ENCODE measurements at regions not wholly inside any gene's neighbourhood (a gene's known extent, or its start where the extent isn't known, plus 50 kb on each side); places are given as distances from the start of the nearest gene placed in this dataset.
"Not testable (repeated sequence)": the region's sequence is repeated elsewhere in the genome, so short reads cannot be mapped to it uniquely, and the experiment has no call there.

GRCh38 chr2:77768508-77768907 lies 246.3 kb upstream of the LRRTM4 start:
- Histone ChIP-seq H3K27ac (replicated peaks; ENCODE audit: low read length) (no peak overlapping the region), H3K9me3 (replicated peaks in 1 of 2; ENCODE audit: control insufficient read depth in 2 of 2, insufficient read depth in 1 of 2, low read depth in 1 of 2, low read length in 2 of 2) (no peaks in the 10 kb centered on the region), H3K27me3 (ENCODE audit: control insufficient read depth in 3 of 3, insufficient read depth in 3 of 3, low read depth in 1 of 3, low read length in 3 of 3) (no peaks in the 10 kb centered on the region), H4K8ac (ENCODE audit: low read depth, low read length) (no peak overlapping the region), H3K4me3 (ENCODE audit: low read length in 2 of 2) (no peak overlapping the region), H3K18ac (ENCODE audit: low read length) (peak overlapping the region; percentile 6), H2BK120ac (ENCODE audit: low read depth, low read length) (no peak overlapping the region), H2AFZ (ENCODE audit: low read length) (no peak overlapping the region), H3K23ac (ENCODE audit: low read depth, low read length, poor library complexity) (no peak overlapping the region), H2AK5ac (ENCODE audit: low read depth, low read length) (no peak overlapping the region), H3K79me1 (ENCODE audit: low read depth, low read length) (no peaks in the 10 kb centered on the region), H3K9ac (ENCODE audit: low read depth, low read length, poor library complexity) (no peak overlapping the region), H3K14ac (ENCODE audit: low read length) (no peak overlapping the region), H3K4me2 (ENCODE audit: insufficient read depth, low read length, poor library complexity, severe bottlenecking) (no peak overlapping the region), H3K4me1 (ENCODE audit: control insufficient read depth in 2 of 2, insufficient read depth in 1 of 2, low read depth in 1 of 2, low read length in 2 of 2) (no peaks in the 10 kb centered on the region), H3K4ac (ENCODE audit: low read length) (no peak overlapping the region), H2BK15ac (ENCODE audit: low read length) (no peak overlapping the region), H2BK5ac (ENCODE audit: low read length) (no peak overlapping the region), H2BK12ac (ENCODE audit: low read length) (no peak overlapping the region), H3K36me3 (replicated peaks in 1 of 2; ENCODE audit: control insufficient read depth in 2 of 2, insufficient read depth in 2 of 2, low read length in 2 of 2) (no peaks in the 10 kb centered on the region), H4K91ac (ENCODE audit: low read depth, low read length, poor library complexity) (no peak overlapping the region)
- DNase-seq (ENCODE audit: low spot score), result no peak
- WGBS, 2 donors (ENCODE audit: extremely low coverage in 2 of 2, insufficient read length in 2 of 2, insufficient replicate concordance in 1 of 2), result no CpG with 5 or more reads among the region's 3 CpGs

GRCh38 chr2:77778917-77779316 lies 256.7 kb upstream of the LRRTM4 start:
- no peak overlapping the region for H3K14ac ChIP-seq (ENCODE audit: low read length)
- H3K9ac ChIP-seq (ENCODE audit: low read depth, low read length, poor library complexity), result no peak overlapping the region
- peaks cover 0 to 4% of the 10 kb centered on the region in 2 donors for H3K4me1 ChIP-seq (ENCODE audit: control insufficient read depth in 2 of 2, insufficient read depth in 1 of 2, low read depth in 1 of 2, low read length in 2 of 2)
- no peak overlapping the region for H3K27ac ChIP-seq (replicated peaks; ENCODE audit: low read length)
- peaks cover 0 to 2% of the 10 kb centered on the region in 2 donors for H3K9me3 ChIP-seq (replicated peaks in 1 of 2; ENCODE audit: control insufficient read depth in 2 of 2, insufficient read depth in 1 of 2, low read depth in 1 of 2, low read length in 2 of 2)
- H3K27me3 ChIP-seq (ENCODE audit: control insufficient read depth in 3 of 3, insufficient read depth in 3 of 3, low read depth in 1 of 3, low read length in 3 of 3), result no peaks in the 10 kb centered on the region
- H4K91ac ChIP-seq (ENCODE audit: low read depth, low read length, poor library complexity), result no peak overlapping the region
- H2AK5ac ChIP-seq (ENCODE audit: low read depth, low read length), result no peak overlapping the region
- no peak overlapping the region for H2AFZ ChIP-seq (ENCODE audit: low read length)
- no peak overlapping the region for H3K4ac ChIP-seq (ENCODE audit: low read length)
- no peak overlapping the region for H3K4me2 ChIP-seq (ENCODE audit: insufficient read depth, low read length, poor library complexity, severe bottlenecking)
- H2BK15ac ChIP-seq (ENCODE audit: low read length), result no peak overlapping the region
- no peak overlapping the region for H4K8ac ChIP-seq (ENCODE audit: low read depth, low read length)
- H2BK120ac ChIP-seq (ENCODE audit: low read depth, low read length), result no peak overlapping the region
- H2BK5ac ChIP-seq (ENCODE audit: low read length), result no peak overlapping the region
- H3K36me3 ChIP-seq (replicated peaks in 1 of 2; ENCODE audit: control insufficient read depth in 2 of 2, insufficient read depth in 2 of 2, low read length in 2 of 2), result no peaks in the 10 kb centered on the region
- H3K79me1 ChIP-seq (ENCODE audit: low read depth, low read length), result no peaks in the 10 kb centered on the region
- H3K18ac ChIP-seq (ENCODE audit: low read length), result no peak overlapping the region
- H2BK12ac ChIP-seq (ENCODE audit: low read length), result no peak overlapping the region
- no peak overlapping the region for H3K4me3 ChIP-seq (ENCODE audit: low read length in 2 of 2)
- no peak for DNase-seq (ENCODE audit: low spot score)
- H3K23ac ChIP-seq (ENCODE audit: low read depth, low read length, poor library complexity), result no peak overlapping the region

GRCh38 chr2:77793500-77793899 lies 271.3 kb upstream of the LRRTM4 start:
- H2AK5ac ChIP-seq (ENCODE audit: low read depth, low read length); H2BK5ac ChIP-seq (ENCODE audit: low read length); H3K79me1 ChIP-seq (ENCODE audit: low read depth, low read length); H3K4me3 ChIP-seq (ENCODE audit: low read length in 2 of 2); H2AFZ ChIP-seq (ENCODE audit: low read length); H2BK120ac ChIP-seq (ENCODE audit: low read depth, low read length); DNase-seq (ENCODE audit: low spot score); H4K8ac ChIP-seq (ENCODE audit: low read depth, low read length); H3K27ac ChIP-seq (replicated peaks; ENCODE audit: low read length); H3K36me3 ChIP-seq (replicated peaks in 1 of 2; ENCODE audit: control insufficient read depth in 2 of 2, insufficient read depth in 2 of 2, low read length in 2 of 2); H3K27me3 ChIP-seq (ENCODE audit: control insufficient read depth in 3 of 3, insufficient read depth in 3 of 3, low read depth in 1 of 3, low read length in 3 of 3); H3K9me3 ChIP-seq (replicated peaks in 1 of 2; ENCODE audit: control insufficient read depth in 2 of 2, insufficient read depth in 1 of 2, low read depth in 1 of 2, low read length in 2 of 2); H3K14ac ChIP-seq (ENCODE audit: low read length); H3K4me1 ChIP-seq (ENCODE audit: control insufficient read depth in 2 of 2, insufficient read depth in 1 of 2, low read depth in 1 of 2, low read length in 2 of 2); H3K4ac ChIP-seq (ENCODE audit: low read length); H3K18ac ChIP-seq (ENCODE audit: low read length); H4K91ac ChIP-seq (ENCODE audit: low read depth, low read length, poor library complexity); H3K9ac ChIP-seq (ENCODE audit: low read depth, low read length, poor library complexity); H2BK12ac ChIP-seq (ENCODE audit: low read length); H3K23ac ChIP-seq (ENCODE audit: low read depth, low read length, poor library complexity); H2BK15ac ChIP-seq (ENCODE audit: low read length); H3K4me2 ChIP-seq (ENCODE audit: insufficient read depth, low read length, poor library complexity, severe bottlenecking): not testable (repeated sequence)
- no CpG with 5 or more reads among the region's 2 CpGs for WGBS, 2 donors (ENCODE audit: extremely low coverage in 2 of 2, insufficient read length in 2 of 2, insufficient replicate concordance in 1 of 2)

GRCh38 chr2:77796397-77796796 lies 274.2 kb upstream of the LRRTM4 start:
- Histone ChIP-seq H3K23ac (ENCODE audit: low read depth, low read length, poor library complexity) (no peak overlapping the region), H3K79me1 (ENCODE audit: low read depth, low read length) (no peaks in the 10 kb centered on the region), H3K9me3 (replicated peaks in 1 of 2; ENCODE audit: control insufficient read depth in 2 of 2, insufficient read depth in 1 of 2, low read depth in 1 of 2, low read length in 2 of 2) (no peaks in the 10 kb centered on the region), H2BK12ac (ENCODE audit: low read length) (no peak overlapping the region), H4K8ac (ENCODE audit: low read depth, low read length) (no peak overlapping the region), H2BK5ac (ENCODE audit: low read length) (no peak overlapping the region), H3K27me3 (ENCODE audit: control insufficient read depth in 3 of 3, insufficient read depth in 3 of 3, low read depth in 1 of 3, low read length in 3 of 3) (no peaks in the 10 kb centered on the region), H2BK120ac (ENCODE audit: low read depth, low read length) (no peak overlapping the region), H3K14ac (ENCODE audit: low read length) (no peak overlapping the region), H4K91ac (ENCODE audit: low read depth, low read length, poor library complexity) (no peak overlapping the region), H3K36me3 (replicated peaks in 1 of 2; ENCODE audit: control insufficient read depth in 2 of 2, insufficient read depth in 2 of 2, low read length in 2 of 2) (no peaks in the 10 kb centered on the region), H3K4me2 (ENCODE audit: insufficient read depth, low read length, poor library complexity, severe bottlenecking) (no peak overlapping the region), H3K9ac (ENCODE audit: low read depth, low read length, poor library complexity) (no peak overlapping the region), H3K4me1 (ENCODE audit: control insufficient read depth in 2 of 2, insufficient read depth in 1 of 2, low read depth in 1 of 2, low read length in 2 of 2) (no peaks in the 10 kb centered on the region), H2AK5ac (ENCODE audit: low read depth, low read length) (no peak overlapping the region), H3K27ac (replicated peaks; ENCODE audit: low read length) (no peak overlapping the region), H3K4me3 (ENCODE audit: low read length in 2 of 2) (no peak overlapping the region), H2BK15ac (ENCODE audit: low read length) (no peak overlapping the region), H3K4ac (ENCODE audit: low read length) (no peak overlapping the region), H2AFZ (ENCODE audit: low read length) (no peak overlapping the region), H3K18ac (ENCODE audit: low read length) (no peak overlapping the region)
- no peak for DNase-seq (ENCODE audit: low spot score)
- WGBS, 2 donors (ENCODE audit: extremely low coverage in 2 of 2, insufficient read length in 2 of 2, insufficient replicate concordance in 1 of 2), result no CpG with 5 or more reads among the region's 2 CpGs
